ENCODE measurements at regions not wholly inside any gene's neighbourhood (a gene's known extent, or its start where the extent isn't known, plus 50 kb on each side); places are given as distances from the start of the nearest gene placed in this dataset.
A peak's percentile ranks its signal among the peaks of the same experiment; 100 is the strongest.

DNA sequence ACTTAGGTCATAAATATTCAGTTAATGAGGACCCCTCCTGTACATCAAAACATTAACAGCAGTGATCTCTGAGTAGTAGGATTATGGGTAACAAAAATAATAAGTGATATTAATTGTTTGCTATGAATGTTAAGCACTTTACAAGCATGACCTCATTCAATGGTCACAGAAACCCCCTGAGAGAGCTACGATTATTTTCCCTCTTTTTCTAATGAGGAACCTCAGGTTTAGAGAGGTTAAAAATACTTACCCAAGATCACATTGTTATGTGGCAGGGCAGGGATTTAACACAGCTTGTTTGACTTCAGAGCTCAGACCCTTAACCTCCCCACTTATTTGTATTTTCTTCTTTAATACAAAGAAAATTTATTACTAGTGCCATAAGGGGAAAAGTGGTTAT, 228.2 kb downstream of the TBL1XR1 start:
- no peak for DNase-seq
- Histone ChIP-seq H3K9me3 (replicated peaks; ENCODE audit: control insufficient read depth, low read depth, low read length) (no peaks in the 10 kb centered on the region), H3K4me3 (ENCODE audit: low read length) (no peak overlapping the region), H3K4me1 (ENCODE audit: control insufficient read depth, insufficient read depth, low read length) (no peaks in the 10 kb centered on the region), H3K36me3 (ENCODE audit: control insufficient read depth, insufficient read depth, low read length) (no peaks in the 10 kb centered on the region), H3K27ac (ENCODE audit: low read length) (no peak overlapping the region), H3K27me3 (ENCODE audit: control insufficient read depth, insufficient read depth, low read length) (no peaks in the 10 kb centered on the region)
- WGBS (ENCODE audit: insufficient coverage): no CpG with 5 or more reads among the region's 1 CpG

DNA sequence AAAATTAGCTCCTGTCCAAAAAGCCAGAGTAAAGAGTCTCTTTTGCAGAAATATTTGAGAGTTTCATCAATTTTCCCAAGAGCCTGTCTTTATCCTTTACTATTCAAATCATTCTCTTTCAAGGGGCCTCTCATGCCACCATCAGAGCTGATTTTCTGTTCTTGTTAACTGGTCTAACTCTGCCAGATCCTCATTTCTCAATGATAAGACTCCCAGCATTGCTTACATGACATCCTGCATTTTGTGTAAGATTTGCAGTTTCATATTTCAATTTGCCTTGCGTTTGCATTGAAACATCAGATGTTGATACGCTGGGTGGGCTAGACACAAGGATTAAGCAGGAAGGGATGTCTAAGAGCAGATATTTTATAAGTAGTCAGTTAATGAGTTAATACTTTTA, 228.7 kb downstream of the TBL1XR1 start:
- WGBS (ENCODE audit: insufficient coverage): no CpG with 5 or more reads among the region's 2 CpGs
- Histone ChIP-seq H3K4me3 (ENCODE audit: low read length) (no peak overlapping the region), H3K27me3 (ENCODE audit: control insufficient read depth, insufficient read depth, low read length) (no peaks in the 10 kb centered on the region), H3K4me1 (ENCODE audit: control insufficient read depth, insufficient read depth, low read length) (no peaks in the 10 kb centered on the region), H3K36me3 (ENCODE audit: control insufficient read depth, insufficient read depth, low read length) (no peaks in the 10 kb centered on the region), H3K27ac (ENCODE audit: low read length) (no peak overlapping the region), H3K9me3 (replicated peaks; ENCODE audit: control insufficient read depth, low read depth, low read length) (no peaks in the 10 kb centered on the region)
- DNase-seq: no peak

DNA sequence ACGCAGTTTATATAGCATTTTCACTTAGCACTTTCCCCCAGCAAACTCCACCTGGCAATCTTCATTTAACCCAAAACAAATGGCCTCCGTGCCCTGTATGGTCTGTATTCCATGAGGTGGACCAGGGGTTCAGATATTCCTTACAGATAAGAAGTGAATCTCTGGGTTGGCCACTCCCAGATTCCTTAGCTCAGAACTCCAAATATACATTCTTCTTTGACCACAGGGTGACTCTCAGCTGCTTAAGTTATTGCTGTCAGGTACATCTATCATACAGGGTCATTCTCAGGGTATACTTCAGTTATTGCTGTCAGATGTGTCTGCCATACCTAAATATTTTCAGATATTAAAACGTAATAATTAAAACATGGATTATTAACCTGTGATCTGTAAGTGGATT, 229.8 kb downstream of the TBL1XR1 start:
- no CpG with 5 or more reads among the region's 3 CpGs for WGBS (ENCODE audit: insufficient coverage)
- Histone ChIP-seq H3K4me3 (ENCODE audit: low read length) (no peak overlapping the region), H3K27ac (ENCODE audit: low read length) (no peak overlapping the region), H3K4me1 (ENCODE audit: control insufficient read depth, insufficient read depth, low read length) (no peaks in the 10 kb centered on the region), H3K27me3 (ENCODE audit: control insufficient read depth, insufficient read depth, low read length) (no peaks in the 10 kb centered on the region), H3K9me3 (replicated peaks; ENCODE audit: control insufficient read depth, low read depth, low read length) (no peaks in the 10 kb centered on the region), H3K36me3 (ENCODE audit: control insufficient read depth, insufficient read depth, low read length) (no peaks in the 10 kb centered on the region)
- no peak for DNase-seq

DNA sequence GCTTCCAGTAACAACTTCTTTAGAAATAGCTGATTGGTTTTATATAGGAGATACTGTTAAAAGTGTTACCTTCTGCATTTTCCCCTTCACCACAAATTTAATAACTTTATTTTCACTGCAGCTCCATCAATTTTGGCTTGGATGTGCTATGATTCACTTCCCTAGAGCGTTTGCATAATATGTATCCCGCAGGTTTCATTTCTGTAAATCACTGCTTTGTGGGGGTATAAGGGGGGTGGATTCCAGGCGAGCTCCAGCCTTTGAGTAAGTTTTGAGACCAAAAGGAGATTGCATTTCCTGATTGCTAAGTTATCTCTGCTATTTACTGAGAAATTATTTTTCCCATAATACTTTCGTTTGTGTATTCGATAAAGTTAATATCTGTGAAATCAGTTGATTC, 232.6 kb downstream of the TBL1XR1 start:
- peak; percentile 17 for DNase-seq
- WGBS (ENCODE audit: insufficient coverage): no CpG with 5 or more reads among the region's 5 CpGs
- no peaks in the 10 kb centered on the region for H3K4me1 ChIP-seq (ENCODE audit: control insufficient read depth, insufficient read depth, low read length)

DNA sequence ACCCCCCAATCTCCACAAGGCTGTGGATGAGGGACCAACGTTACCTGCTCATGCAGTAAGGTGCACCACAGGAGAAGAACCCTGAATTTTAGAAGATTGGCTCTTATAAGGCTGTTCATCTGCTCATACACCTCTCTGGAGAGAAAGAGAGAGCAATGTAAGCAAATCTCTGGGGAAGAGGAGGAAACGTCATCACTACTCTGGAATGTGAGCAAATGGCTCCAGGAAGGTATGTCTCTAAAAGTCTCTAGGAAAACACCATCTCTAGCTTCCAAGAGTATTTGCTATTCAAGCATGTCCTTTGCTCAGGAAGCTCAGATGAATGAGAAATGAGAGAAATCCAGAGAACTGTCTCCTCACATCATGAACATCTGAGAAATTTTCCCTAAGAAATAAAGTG, 235.4 kb downstream of the TBL1XR1 start:
- no CpG with 5 or more reads among the region's 2 CpGs for WGBS (ENCODE audit: insufficient coverage)
- H3K4me3 ChIP-seq (ENCODE audit: low read length): no peak overlapping the region
- H3K9me3 ChIP-seq (replicated peaks; ENCODE audit: control insufficient read depth, low read depth, low read length): peaks cover 2% of the 10 kb centered on the region

More for the DNA sequence above, 232.6 kb downstream of the TBL1XR1 start:
- H3K27me3 ChIP-seq (ENCODE audit: control insufficient read depth, insufficient read depth, low read length): no peaks in the 10 kb centered on the region
- H3K9me3 ChIP-seq (replicated peaks; ENCODE audit: control insufficient read depth, low read depth, low read length): peaks cover 2% of the 10 kb centered on the region
- H3K27ac ChIP-seq (ENCODE audit: low read length): no peak overlapping the region
- no peaks in the 10 kb centered on the region for H3K36me3 ChIP-seq (ENCODE audit: control insufficient read depth, insufficient read depth, low read length)
- H3K4me3 ChIP-seq (ENCODE audit: low read length): no peak overlapping the region

DNA sequence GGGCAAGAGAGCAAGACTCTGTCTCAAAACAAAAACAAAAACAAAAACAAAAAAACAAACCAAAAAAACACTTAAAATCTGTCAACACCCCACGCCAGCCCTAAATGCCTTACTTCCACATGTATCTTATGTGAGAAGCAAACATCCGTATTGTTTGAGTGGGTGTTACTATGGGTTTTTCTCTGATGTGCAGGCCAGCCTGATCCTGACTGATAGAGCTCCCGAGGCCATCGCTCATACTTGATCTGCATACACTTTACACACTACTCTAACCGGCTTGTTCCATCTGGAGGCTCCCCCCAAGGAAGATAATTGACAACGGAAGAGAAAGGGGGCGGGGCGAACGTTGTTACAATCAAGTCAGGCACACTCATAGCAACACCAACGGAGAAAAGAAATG, 237.4 kb downstream of the TBL1XR1 start:
- H3K4me1 ChIP-seq (ENCODE audit: control insufficient read depth, insufficient read depth, low read length): no peaks in the 10 kb centered on the region
- WGBS (ENCODE audit: insufficient coverage): 92% methylated on average over 2 of the region's 10 CpGs
- H3K27ac ChIP-seq (ENCODE audit: low read length): no peak overlapping the region
- no peak overlapping the region for H3K4me3 ChIP-seq (ENCODE audit: low read length)
- no peaks in the 10 kb centered on the region for H3K27me3 ChIP-seq (ENCODE audit: control insufficient read depth, insufficient read depth, low read length)
- DNase-seq: no peak
- H3K9me3 ChIP-seq (replicated peaks; ENCODE audit: control insufficient read depth, low read depth, low read length): peaks cover 2% of the 10 kb centered on the region
- no peaks in the 10 kb centered on the region for H3K36me3 ChIP-seq (ENCODE audit: control insufficient read depth, insufficient read depth, low read length)

More for the DNA sequence above, 235.4 kb downstream of the TBL1XR1 start:
- no peaks in the 10 kb centered on the region for H3K27me3 ChIP-seq (ENCODE audit: control insufficient read depth, insufficient read depth, low read length)
- no peaks in the 10 kb centered on the region for H3K4me1 ChIP-seq (ENCODE audit: control insufficient read depth, insufficient read depth, low read length)
- H3K27ac ChIP-seq (ENCODE audit: low read length): no peak overlapping the region
- no peaks in the 10 kb centered on the region for H3K36me3 ChIP-seq (ENCODE audit: control insufficient read depth, insufficient read depth, low read length)
- no peak for DNase-seq

DNA sequence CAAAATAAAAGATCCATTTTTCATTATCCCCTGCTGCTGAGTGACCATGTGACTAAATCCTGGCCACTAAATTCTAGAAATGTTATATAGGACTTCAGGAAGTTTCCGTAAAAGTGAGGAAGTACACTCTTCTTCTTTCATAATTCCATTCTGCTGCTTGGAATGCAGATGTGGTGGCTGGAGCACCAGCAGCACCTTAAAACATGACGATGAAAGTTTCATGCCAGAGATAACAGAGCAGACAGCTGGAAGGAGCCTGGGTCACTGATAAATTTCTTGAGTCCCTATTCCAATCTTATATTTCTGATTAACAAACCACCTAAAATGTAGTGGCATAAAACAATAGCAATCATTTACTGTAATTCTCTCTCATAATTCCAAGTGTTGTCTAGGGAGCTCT, 238.7 kb downstream of the TBL1XR1 start:
- Histone ChIP-seq H3K27me3 (ENCODE audit: control insufficient read depth, insufficient read depth, low read length) (no peaks in the 10 kb centered on the region), H3K27ac (ENCODE audit: low read length) (no peak overlapping the region), H3K36me3 (ENCODE audit: control insufficient read depth, insufficient read depth, low read length) (no peaks in the 10 kb centered on the region), H3K9me3 (replicated peaks; ENCODE audit: control insufficient read depth, low read depth, low read length) (peaks cover 2% of the 10 kb centered on the region), H3K4me3 (ENCODE audit: low read length) (no peak overlapping the region), H3K4me1 (ENCODE audit: control insufficient read depth, insufficient read depth, low read length) (peaks cover 4% of the 10 kb centered on the region)
- 83% methylated on average over 1 of the region's 2 CpGs for WGBS (ENCODE audit: insufficient coverage)
- DNase-seq: no peak

DNA sequence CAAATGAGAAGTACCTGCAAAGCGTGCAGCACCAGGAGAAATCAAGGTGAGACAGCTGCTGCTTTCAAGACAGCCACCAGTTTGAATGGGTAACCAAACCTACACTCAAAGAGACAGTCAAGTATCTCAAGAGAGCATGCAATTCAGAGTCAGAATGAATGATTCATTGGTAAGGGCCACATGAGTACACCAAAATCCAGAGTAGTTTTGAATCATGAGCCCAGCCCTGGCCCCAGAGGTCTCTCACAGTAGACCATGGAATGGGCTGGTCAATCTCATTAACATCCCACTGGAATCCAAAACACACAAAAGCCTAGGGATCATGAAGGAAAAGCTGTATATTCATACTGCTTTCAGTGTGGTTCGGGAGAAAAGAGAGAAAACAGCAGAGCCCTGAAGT, 242.8 kb downstream of the TBL1XR1 start:
- no peak overlapping the region for H3K4me3 ChIP-seq (ENCODE audit: low read length)
- H3K4me1 ChIP-seq (ENCODE audit: control insufficient read depth, insufficient read depth, low read length): peaks cover 11% of the 10 kb centered on the region
- no peaks in the 10 kb centered on the region for H3K9me3 ChIP-seq (replicated peaks; ENCODE audit: control insufficient read depth, low read depth, low read length)
- H3K27me3 ChIP-seq (ENCODE audit: control insufficient read depth, insufficient read depth, low read length): no peaks in the 10 kb centered on the region
- H3K36me3 ChIP-seq (ENCODE audit: control insufficient read depth, insufficient read depth, low read length): no peaks in the 10 kb centered on the region
- no peak overlapping the region for H3K27ac ChIP-seq (ENCODE audit: low read length)
- no peak for DNase-seq
- WGBS (ENCODE audit: insufficient coverage): no CpG with 5 or more reads among the region's 2 CpGs

DNA sequence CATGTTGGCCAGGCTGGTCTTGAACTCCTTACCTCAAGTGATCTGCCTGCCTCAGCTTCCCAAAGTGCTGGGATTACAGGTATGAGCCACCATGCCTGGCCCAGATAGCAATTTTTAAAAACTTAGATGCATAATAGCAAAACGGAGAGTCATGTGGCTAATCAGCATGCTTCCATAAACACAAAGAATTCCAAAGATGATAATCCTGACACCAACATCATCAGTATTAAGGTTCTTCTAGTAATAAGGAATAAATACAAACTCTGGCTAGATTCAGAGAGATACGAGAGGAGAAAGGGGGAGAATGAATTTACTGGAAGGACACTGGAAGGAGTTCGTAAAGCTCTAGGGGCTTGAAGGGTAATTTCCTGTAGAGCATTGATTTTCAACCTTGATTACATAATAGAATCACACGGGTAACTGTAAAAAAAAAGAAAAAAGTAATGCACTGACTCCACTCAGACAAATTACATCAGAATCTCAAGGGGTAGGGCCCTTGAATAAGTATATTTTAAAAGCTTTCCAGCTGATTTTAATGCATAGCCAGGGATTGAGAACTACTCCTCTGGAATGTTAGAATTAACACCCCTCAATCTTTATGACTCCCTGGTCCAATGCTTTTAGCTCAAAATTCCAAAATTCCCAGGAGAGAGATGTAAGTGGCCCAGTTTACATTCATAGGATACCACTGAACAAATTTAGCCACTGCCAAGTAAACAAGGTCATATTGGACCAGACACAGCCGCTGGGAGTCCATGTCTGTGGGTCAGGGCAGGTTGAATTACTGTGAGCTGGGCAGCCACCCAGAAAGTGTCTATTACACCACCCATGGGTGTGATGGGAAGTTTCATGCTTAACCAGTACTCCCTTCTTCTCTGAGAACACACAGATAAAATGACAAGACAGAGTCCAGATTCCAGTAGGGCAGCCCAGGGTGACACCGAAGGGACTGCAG, 243.9 kb downstream of the TBL1XR1 start:
- DNase-seq: peak; percentile 84
- H3K4me1 ChIP-seq (ENCODE audit: control insufficient read depth, insufficient read depth, low read length): peaks cover 11% of the 10 kb centered on the region
- no peaks in the 10 kb centered on the region for H3K9me3 ChIP-seq (replicated peaks; ENCODE audit: control insufficient read depth, low read depth, low read length)
- no CpG with 5 or more reads among the region's 6 CpGs for WGBS (ENCODE audit: insufficient coverage)
- no peaks in the 10 kb centered on the region for H3K36me3 ChIP-seq (ENCODE audit: control insufficient read depth, insufficient read depth, low read length)
- no peak overlapping the region for H3K4me3 ChIP-seq (ENCODE audit: low read length)
- H3K27me3 ChIP-seq (ENCODE audit: control insufficient read depth, insufficient read depth, low read length): no peaks in the 10 kb centered on the region
- H3K27ac ChIP-seq (ENCODE audit: low read length): peak overlapping the region; percentile 29

DNA sequence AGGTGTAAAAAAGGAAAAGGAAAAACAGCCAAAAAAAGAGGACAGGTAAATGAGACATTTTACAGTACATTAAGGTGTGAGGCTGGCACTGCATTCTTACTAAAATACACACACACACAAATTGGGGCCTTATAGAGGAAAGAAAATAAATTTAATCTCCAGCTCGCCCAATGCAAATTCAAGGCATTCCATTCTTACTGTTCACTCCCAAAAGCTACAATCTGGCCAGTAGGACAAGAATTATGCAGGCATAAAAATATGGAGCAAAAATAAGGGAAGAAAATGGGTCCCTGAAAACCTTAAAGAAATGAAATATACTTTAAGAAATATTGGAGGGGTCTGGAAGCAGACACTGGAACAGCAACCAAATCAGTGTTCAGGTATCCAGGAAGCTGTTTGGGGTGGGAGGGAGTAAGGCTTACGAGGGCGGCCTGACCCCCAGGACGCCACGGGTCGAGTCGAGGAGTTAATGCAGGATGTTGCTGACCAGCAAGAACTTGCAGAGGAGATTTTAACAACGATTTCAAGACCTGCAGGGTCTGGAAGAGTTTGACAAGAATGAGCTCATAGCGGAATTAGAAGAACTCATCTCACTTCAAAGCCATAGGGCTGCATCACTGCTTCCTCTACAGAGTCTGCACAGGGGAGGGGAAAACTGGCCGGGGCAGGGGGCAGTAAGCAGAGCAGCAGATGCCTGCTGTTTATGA, 245.5 kb downstream of the TBL1XR1 start:
- H3K36me3 ChIP-seq (ENCODE audit: control insufficient read depth, insufficient read depth, low read length): no peaks in the 10 kb centered on the region
- H3K4me3 ChIP-seq (ENCODE audit: low read length): no peak overlapping the region
- no peaks in the 10 kb centered on the region for H3K27me3 ChIP-seq (ENCODE audit: control insufficient read depth, insufficient read depth, low read length)
- H3K9me3 ChIP-seq (replicated peaks; ENCODE audit: control insufficient read depth, low read depth, low read length): no peaks in the 10 kb centered on the region
- peak; percentile 28 for DNase-seq
- H3K27ac ChIP-seq (ENCODE audit: low read length): peak overlapping the region; percentile 62
- H3K4me1 ChIP-seq (ENCODE audit: control insufficient read depth, insufficient read depth, low read length): peaks cover 11% of the 10 kb centered on the region
- WGBS (ENCODE audit: insufficient coverage): 48% methylated on average over 6 of the region's 10 CpGs

Data from muscle of leg (tissue), 3 donors.